NB4 (cell line): ENCODE measurements at regions not wholly inside any gene's neighbourhood (a gene's known extent, or its start where the extent isn't known, plus 50 kb on each side); places are given as distances from the start of the nearest gene placed in this dataset.

Experiments used
- POLR2A ChIP-seq: IDR thresholded peaks from 2 replicates; pipeline ENCODE4 v1.6.1; 2011; ENCODE audit warnings: mild to moderate bottlenecking; ENCODE audit not compliant: insufficient read length; ENCODE audit errors: extremely low read depth
- TF ChIP-seq, protein P1 (sequence below): IDR thresholded peaks from one replicate; pipeline ENCODE4 v1.5.1; 2012; ENCODE audit warnings: low read depth, low read length

GRCh38 chr9:12502520-12502919 is 190.7 kb upstream of the TYRP1 start:
- TF ChIP-seq, protein P1, sequence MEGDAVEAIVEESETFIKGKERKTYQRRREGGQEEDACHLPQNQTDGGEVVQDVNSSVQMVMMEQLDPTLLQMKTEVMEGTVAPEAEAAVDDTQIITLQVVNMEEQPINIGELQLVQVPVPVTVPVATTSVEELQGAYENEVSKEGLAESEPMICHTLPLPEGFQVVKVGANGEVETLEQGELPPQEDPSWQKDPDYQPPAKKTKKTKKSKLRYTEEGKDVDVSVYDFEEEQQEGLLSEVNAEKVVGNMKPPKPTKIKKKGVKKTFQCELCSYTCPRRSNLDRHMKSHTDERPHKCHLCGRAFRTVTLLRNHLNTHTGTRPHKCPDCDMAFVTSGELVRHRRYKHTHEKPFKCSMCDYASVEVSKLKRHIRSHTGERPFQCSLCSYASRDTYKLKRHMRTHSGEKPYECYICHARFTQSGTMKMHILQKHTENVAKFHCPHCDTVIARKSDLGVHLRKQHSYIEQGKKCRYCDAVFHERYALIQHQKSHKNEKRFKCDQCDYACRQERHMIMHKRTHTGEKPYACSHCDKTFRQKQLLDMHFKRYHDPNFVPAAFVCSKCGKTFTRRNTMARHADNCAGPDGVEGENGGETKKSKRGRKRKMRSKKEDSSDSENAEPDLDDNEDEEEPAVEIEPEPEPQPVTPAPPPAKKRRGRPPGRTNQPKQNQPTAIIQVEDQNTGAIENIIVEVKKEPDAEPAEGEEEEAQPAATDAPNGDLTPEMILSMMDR, result no peak
- TF ChIP-seq POLR2A, result no peak
